HG03520 (cell line): ENCODE measurements at regions not wholly inside any gene's neighbourhood (a gene's known extent, or its start where the extent isn't known, plus 50 kb on each side); places are given as distances from the start of the nearest gene placed in this dataset.

Experiments
- ATAC-seq: cut with Tn5 transposase; IDR thresholded peaks from one replicate; pipeline ENCODE4 v1.9.1; 2021; ENCODE audit warnings: mild to moderate bottlenecking, moderate library complexity; ENCODE audit not compliant: unreplicated experiment

DNA sequence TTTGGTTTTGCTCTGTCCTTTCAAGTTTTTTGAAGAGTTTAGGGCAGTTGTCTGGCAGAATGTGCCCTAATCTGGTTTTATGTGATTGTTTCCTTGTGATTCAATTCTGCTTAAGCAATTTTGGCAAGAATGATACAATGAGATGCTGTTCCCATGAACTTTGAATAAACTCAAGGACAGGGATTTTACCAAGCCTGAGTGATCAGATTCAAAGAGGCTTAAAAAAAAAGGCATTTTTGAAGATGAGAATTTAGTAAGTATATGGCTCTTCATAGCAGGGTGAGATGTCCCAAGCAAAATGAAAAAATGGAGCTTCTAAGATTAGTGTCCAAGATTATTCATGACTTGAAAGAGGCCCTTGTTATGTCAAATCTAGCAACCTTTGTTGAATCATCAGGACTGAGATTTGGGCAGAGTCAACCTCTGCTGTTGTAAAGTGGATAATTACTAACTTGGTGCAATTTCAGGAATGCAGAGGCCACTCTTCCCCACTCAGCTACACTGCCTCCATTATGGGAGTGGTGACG lies 180.6 kb upstream of the NUDT4 start:
- no peak for ATAC-seq

DNA sequence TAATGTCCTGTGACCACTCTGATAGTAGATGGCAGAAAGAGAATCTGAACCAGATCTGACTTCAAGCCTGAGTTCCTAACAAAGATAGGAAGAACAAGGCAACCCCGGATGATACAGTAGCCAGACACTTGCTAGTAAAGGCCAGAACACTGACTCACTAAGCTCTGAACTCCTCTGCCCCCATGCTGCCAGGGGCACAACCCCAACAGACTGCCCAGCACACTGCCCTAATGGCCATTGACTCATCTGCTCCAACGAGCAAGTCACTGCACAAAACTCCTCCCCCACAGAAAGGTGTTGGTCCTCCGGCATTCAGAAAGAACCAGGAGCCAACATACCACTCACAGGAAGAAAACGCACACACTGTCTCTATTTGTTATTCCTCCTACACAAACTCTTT lies 179.6 kb upstream of the NUDT4 start:
- ATAC-seq, result no peak

DNA sequence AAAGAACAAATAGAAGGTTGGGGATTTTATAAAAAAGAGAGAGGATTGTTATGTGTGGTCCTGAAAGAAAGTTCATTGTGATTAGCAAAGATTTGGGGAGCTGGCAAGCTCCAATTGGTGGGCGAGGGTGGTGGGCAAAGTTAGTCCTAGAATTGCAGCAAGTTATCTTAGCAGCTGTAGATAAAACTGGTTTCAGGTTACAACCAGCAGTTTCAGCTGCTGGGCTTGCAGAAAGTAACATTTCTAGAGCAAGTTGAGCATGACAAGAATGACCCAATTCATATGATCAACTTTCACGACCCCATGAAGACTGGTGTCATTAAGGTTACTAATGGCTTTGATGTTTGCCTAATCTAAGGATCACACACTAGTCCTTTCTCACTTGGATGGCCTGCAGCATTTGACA lies 177.9 kb upstream of the NUDT4 start:
- ATAC-seq, result no peak

DNA sequence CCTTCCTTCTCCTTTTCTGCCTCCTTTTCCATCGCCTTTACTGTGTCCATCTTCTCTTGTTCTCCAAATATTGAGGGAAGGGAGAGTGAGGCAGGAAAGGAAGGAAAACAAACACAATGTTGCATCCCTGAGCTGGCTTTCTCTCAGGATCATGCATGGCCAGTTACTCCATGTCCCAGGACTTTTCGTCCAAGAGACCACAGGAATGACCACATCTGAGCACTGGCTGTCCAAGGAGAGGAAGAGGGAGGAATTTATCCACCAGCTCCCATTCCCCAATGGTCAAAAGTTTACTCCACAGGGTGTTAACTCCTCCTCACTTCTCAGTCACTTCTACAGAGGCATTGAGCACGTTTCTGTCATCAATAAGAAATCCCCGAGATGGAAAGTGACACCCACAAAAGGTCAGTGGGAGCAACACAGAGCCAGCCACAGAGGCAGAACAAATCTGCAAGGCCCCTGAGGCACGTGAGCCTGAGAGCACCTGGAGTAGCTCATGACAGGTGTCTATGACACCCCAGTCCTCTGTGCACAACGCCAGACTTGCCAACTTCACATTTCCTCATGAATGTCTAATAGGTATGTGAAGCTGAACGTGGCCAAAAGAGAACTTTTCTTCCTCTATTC lies 177.3 kb upstream of the NUDT4 start:
- no peak for ATAC-seq

DNA sequence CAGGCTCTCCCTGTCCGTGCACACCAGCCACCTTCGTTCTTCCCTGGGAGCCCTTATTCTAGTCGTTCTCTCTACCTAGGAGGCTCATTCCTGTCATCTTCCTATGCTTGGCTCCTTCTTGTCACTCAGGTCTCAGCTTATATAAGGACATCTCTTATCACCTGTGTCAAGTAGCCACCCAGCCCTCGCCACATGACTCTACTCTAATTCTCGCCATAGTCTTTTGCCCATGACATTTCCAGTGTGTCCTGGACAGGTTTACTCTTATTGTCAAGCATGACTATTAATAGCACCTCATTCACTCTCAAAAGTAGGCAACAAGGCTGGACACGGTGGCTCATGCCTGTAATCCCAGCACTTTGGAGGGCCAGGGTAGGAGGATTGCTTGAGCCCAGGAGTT lies 175.7 kb upstream of the NUDT4 start:
- no peak for ATAC-seq

DNA sequence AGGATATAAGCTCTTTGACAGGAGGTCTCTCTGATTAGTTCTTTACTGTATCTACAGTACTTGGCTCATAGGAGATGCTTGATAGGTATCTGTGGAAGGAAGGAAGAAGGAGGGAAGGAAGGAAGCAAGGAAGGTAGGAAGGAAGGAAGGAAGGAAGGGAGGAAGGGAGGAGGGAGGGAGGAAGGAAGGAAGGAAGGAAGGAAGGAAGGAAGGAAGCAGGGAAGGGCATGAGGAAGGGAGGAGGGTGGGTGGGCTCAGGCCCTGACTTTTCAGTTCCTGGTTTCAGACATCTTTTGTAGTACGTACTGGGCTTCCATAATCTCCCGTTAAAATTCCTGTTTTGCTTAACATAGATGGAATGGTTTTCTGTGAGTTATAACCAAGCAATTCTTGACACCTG lies 175.0 kb upstream of the NUDT4 start:
- ATAC-seq, result no peak

DNA sequence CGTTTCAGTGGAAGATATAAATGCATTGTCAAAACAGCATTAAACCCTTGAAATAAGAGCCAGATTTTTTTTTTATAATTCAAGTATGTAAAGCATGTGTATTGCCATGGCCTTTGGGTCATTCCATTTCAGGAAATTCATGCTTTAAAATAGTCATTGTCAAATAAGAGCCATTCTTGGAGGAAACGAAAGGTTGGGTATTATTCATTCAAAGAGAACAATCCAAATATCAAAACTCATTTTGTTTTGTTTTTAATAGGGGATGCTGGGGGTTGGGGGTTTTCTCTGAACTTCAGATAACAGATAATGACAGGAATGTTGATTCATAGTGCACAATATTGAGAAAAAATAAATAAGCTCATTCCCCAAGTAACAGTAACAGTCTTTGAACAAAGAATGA lies 174.4 kb upstream of the NUDT4 start:
- ATAC-seq, result no peak

DNA sequence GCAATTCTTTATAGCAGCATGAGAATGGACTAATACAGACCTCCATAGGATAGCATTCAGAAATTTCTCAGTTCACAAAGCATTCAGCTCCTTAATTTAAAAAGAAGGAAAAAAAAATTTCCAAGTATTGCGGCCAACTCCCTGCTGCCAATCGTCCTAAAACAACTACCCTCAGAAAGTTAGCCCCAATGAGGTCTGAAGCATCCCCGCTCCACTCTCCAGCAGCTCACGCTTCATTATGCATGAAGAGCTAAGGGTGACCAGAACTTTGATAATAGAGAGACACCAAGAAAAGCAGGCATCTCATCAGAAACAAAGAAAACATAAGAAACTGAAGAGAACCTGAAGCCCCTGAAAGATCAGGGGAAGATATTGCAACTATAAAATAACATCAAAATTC lies 172.8 kb upstream of the NUDT4 start:
- ATAC-seq, result no peak

DNA sequence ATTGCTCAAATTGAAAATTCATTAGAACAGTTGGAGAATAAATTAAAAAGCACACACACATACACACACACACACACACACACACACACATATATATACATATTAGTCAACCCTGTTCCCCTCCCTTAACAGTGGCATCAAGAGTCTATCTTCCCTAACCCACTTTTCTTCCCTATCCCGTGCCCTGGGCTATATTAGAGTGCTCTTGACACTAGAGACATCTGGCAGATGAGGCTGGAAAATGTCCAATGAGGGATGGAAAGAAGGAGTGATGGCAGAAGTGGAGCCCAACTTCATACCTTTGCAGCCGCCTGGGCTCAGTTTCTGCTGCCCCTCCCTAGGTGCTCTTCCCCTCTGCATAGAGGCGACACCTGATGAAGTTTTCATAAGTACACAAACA lies 172.4 kb upstream of the NUDT4 start:
- no peak for ATAC-seq

DNA sequence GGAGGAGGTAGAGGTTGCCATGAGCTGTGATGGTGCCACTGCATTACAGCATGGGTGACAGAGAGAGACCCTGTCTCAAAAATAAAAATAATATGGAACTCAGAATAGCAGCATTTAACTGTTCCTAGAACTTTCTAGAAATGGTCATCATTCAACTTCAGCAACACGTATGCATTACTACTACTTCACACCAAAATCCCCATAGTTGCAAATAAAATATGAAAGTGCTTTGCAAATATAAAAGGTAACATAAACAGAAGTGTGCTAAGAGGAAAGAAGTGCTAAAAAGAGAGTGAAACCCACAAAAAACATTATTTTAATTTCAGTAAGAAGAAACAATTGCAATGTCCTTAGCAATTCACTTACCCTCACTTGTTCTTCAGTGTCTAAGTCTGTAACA lies 169.7 kb upstream of the NUDT4 start:
- ATAC-seq, result no peak

DNA sequence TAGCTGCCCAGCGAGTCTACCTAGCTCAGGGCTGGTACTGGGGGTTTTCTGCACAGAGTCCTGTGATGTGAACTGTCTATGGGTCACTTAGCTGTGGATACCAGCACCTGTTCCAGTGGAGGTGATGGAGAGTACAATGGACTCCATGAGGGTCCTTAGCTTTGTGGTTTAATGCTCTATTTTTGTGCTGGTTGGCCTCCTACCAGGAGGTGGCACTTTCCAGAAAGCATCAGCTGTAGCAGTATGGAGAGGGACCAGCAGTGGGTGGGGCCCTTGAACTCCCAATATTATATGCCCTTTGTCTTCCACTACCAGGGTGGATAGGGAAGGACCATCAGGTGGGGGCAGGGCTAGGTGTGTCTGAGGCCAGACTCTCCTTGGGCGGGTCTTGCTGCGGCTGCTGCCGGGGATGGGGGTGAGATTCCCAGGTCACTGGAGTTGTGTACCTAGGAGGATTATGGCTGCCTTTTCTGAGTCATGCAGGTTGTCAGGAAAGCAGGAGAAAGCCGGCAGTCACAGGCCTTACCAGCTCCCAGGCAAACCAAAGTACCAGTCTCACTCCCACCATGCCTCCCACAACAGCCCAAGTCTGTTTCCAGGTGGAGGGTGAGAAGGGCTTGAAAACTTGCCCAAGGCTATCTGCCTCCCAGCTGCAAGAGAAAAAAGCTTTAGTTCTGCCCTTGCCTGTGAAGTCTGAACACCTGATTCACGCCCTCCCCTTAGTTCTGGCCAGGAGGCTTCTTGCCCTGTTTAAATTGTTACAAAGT lies 163.0 kb upstream of the NUDT4 start:
- ATAC-seq, result no peak

DNA sequence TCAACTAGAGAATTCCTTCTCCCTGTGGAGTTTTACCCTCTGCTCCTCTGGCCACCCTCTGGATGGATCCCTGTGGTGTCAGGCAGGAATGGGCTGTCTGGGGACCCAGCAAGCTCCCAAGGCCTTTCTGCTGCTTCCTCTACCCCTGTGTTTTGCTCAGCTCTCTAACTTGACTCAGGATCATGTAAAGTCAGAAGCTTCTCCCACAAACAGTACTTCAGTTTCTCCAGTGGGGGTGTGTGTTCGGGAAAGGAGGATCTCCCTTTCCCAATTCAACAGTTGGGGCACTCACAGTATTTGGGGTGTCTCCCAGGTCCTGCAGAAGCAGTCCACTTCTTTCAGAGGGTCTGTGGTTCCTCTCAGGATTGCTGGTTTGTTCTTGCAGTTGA lies 162.4 kb upstream of the NUDT4 start:
- no peak for ATAC-seq

DNA sequence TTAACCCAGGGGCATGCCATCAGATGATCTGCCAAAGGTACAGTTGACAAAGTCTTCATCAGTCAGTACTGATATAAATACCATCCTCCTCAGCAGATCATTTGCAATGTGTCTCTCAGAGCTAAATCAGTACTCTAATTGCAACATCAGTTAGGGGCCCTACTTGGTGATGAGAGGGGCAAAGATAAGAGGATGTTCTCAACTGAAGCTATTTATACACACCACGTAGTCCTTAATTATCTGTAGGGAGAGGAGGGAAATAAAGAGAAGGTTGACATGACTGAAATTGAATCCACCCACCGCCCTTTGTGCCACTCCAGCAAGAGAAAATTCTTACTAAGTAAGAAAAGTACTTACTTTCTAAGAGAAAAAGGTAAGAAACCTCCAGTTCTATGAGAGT lies 157.8 kb upstream of the NUDT4 start:
- ATAC-seq, result no peak

DNA sequence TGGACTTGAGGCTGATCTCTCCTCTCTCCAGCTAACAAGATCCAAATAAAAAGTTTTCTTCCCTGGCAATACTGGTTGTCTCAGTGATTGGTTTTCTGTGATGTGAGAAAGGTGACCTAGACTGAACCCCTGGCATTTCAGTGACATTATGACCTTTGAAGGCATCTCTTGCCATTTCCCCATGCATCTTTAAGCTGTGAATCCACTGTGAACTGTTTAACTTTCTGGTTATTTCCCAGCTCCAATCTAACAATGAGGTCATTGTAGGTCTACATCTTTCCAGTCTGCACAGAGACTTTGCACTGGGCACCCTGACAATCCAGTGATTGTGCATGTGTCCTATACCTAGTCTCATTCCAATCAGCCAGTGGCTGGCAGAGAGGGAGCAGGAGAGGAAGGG lies 155.9 kb upstream of the NUDT4 start:
- no peak for ATAC-seq

DNA sequence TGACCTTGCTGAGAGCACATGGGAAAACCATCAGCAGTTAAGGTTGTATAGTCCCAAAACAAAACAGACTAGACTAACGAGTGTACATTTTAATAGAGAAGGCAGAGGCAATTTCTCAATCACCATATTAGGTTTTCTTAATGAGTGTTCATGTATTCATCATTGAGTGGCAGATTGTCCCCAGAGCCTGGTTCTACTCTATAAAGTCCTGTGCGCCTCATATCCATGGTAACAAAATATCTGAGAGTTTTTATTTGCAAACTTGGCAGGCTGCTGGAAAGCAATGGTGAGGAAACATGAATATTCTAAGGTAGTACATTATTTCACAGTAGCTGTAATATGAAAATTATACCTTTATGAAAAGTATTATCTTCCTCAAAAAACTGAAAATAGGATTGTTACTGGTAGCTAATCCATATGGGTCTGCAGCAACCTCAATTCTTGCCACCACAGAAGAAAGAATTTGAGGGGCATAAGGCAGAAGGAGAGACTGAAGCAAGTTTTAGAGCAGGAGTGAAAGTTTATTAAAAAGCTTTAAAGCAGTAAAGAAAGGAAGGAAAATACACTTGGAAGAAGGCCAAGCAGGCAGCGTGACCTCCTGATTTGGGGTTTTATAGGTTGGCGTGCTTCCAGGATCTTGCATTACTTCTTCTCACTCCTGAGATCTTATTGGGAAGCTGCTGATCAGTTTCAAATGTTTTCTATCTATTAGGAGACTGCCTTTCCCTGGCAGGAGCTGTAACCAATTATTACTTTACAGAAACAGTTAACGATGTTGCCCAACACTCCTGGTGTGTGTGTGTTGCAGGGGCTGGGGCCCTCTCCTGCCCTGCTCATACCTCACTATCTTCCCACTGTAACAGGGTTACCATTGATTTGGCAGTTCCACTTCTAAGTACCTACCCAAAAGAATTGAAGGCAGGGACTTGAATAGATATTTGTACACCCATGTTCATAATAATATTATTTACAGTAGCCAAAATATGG lies 154.0 kb upstream of the NUDT4 start:
- no peak for ATAC-seq

DNA sequence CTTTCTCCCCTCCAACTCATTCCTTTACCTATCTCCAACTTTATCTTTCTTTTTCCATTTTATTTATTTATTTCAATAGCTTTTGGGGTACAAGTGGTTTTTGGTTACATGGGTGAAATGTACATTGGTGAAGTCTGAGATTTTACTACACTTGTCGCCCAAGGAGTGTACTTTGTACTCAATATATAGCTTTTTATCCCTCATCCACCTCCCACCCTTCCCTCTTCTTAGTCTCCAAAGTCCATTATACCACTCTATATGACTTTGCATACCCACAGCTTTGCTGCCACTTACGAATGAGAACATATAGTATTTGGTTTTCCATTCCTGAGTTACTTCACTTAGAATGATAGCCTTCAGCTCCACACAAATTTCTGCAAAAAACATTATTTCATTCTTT lies 152.6 kb upstream of the NUDT4 start:
- no peak for ATAC-seq

DNA sequence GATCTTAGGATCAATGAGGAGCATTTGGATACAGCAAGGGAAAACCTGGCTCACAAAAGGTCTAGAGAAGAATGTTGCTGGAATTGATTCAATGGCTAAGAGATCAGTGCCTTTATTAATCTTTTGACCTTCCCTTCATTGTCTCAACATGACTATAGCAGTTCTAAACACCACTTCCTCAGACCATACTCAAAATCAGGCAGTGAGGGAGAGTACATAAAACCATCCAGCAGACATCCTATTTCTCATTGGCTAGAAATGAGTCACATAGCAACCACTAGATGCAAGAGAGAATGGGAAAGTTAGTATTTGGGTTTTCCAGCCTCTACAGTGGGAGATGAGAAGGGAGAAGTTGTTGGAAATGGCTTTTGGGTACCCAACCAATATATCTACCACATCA lies 151.4 kb upstream of the NUDT4 start:
- no peak for ATAC-seq

DNA sequence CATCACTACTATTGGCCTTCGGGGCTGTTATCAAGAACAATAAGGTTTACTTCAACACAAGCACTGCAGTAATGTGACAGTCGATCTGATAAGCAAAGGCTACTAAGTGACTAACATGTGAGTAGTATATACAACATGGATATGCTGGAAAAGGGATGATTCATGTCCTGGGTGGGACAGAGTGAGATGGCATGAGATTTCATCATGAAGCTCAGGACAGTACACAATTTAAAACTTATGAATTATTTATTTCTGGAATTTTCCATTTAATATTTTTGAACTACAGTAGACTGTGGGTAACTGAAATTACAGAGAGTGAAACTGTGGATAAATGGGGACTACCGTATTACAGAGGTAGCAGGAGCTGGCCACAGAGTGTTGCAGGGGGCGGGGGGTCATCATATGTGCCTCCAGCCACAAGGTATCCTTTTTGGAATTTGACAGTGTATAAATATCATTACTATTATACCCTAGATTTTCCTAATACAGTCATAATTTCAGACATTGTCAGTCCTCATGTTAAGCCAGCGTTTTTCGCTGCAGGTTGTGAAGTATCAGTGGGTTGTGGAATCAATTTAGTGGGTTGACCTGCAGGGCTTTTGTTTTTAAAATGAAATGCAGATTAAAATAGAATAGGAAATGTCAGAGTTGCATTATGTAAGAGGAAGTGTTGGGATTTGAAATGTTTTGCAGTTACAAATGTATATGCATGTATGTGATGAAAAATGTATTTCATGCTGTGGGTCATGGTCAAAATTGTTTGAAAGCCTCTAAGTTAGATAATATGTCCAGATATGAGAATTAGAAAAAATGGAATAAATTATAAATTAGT lies 148.0 kb upstream of the NUDT4 start:
- no peak for ATAC-seq

DNA sequence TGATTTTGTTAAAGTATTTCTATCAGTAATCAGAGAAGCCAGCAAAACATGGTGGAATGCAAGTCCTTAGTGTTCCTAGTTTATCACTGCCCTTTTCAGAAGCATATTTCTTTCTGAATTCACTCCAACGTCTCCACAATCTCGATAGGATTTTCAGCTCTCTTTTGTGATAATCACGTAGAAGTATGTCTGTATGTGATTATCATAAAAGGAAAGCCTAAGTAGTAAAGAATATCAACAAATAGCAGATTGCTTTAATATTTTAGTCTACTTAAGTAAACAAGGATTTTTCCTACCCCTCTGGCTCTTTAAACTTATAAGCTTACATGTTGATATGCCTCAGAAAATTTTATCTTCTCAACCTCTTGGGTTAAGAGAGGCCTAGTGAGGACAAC lies 147.4 kb upstream of the NUDT4 start:
- no peak for ATAC-seq

DNA sequence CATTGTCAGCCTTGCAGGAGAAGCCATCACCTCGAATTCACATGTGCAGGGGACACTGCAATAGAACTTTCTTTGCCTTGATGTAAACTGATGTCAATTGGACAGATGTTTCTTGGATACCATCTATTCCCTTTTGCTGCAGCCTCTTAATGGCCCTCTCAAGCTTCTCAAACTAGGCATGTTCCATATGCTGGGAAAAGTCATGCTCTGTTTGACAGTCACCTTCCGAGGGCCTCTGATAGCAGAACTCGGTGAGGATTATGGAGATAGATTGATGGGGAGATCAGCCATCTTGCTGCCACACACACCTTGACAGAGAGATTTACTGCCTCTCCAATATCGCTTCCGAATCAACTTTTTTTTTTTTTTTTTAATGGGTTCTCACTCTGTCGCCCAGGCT lies 145.8 kb upstream of the NUDT4 start:
- no peak for ATAC-seq

DNA sequence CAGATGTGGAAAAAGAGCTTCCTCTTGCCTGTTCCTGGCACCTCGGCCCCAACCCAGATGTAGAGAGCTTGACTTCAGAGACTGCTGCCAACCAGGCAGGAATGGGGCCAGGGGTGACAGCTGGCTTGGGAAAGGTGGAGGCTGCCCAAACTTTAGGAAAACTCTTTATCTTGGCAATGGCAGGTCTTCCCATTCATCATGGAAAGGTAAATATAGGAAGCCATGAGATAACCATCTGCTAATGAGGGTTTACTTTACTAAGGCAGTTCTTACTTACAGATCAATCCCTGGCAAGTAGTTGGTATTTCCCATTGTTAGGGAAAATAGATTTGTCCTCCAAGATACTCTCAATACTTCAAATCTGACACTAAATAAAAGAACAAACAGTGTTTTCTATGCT lies 143.1 kb upstream of the NUDT4 start:
- no peak for ATAC-seq
